NCI-H187 treated with DMSO at 0.1 percent for 48 hours (cell line): ENCODE measurements at regions not wholly inside any gene's neighbourhood (a gene's known extent, or its start where the extent isn't known, plus 50 kb on each side); places are given as distances from the start of the nearest gene placed in this dataset.
A peak's percentile ranks its signal among the peaks of the same experiment; 100 is the strongest.

Experiments used
- DNase-seq: peaks from one replicate; lab custom pipeline; 2025; lab: John Stamatoyannopoulos, UW

- peak; percentile 30 for DNase-seq
Measured at GRCh38 chr12:107402041-107403022, 283.3 kb upstream of the PWP1 start.

DNA sequence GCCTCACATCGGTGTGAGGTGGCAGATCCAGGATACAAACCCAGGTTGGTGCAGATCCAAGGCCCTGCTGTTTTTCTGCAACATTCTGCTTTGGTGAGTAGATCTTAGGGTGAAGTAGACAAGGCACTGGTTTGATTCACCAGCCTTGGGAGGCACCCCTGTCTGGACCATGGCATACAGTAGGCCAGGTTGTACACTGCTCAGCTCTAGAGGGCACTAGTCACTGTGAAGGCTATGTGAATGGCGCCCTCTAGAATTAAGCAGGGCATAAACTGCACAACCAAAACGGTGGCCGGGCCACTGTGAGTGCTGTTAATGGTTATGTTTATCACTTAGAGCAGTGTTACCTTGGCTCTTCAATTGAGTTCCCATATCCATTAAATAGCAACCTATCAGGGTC is 280.6 kb upstream of the PWP1 start:
- no peak for DNase-seq

- no peak for DNase-seq
Measured at GRCh38 chr12:107405436-107405835, 280.2 kb upstream of the PWP1 start.

- DNase-seq, result no peak
Measured at GRCh38 chr12:107406932-107407331, 278.7 kb upstream of the PWP1 start.

GRCh38 chr12:107411792-107412535 is 273.6 kb upstream of the PWP1 start:
- no peak for DNase-seq

GRCh38 chr12:107415071-107415470 is 270.5 kb upstream of the PWP1 start:
- no peak for DNase-seq

GRCh38 chr12:107415834-107416233 is 269.8 kb upstream of the PWP1 start:
- no peak for DNase-seq

- DNase-seq, result no peak
Measured at GRCh38 chr12:107417004-107417403, 268.6 kb upstream of the PWP1 start.

- no peak for DNase-seq
Measured at GRCh38 chr12:107418981-107419380, 266.6 kb upstream of the PWP1 start.

DNA sequence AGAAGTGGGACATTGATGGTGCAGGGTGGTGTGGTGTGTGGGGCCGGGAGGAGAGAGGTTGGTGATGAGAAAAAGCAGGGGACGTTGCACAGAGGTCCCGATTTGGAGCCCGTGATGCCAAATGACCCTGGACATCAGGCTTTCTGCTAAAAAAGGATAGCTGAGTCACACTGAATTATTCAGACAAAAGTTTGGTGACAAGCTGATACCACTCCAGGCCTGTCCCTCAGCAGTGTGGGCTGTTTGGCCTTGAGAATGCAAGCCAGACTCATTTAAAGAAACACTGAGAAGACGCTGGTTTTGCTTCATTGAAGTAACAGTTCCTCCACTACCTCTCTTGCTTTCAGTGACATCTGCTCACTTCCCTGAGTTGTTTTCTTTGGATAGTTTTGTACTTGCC is 262.1 kb upstream of the PWP1 start:
- DNase-seq, result no peak

- peak; percentile 17 for DNase-seq
Measured at GRCh38 chr12:107429006-107429705, 256.4 kb upstream of the PWP1 start.

GRCh38 chr12:107431942-107432341 is 253.7 kb upstream of the PWP1 start:
- DNase-seq, result no peak

DNA sequence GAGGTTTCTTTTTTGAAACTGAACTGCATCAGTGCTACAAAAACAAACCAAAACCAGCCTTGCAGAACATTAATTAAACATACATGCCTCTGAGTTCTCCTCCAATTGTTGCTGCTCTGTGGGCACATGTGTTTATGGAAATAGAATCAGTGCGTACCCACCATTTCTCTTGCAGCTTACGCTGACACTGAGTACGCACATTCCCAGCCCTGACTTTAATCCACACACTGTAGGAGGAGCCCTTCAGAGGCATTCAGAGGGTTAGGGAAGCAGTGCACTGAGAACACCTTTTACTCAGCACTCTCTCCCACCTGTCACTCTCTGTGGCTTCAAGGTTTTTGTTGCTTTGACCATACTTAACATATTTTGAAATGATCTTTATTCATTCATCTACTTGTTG is 250.5 kb upstream of the PWP1 start:
- DNase-seq, result no peak

GRCh38 chr12:107435520-107435919 is 250.1 kb upstream of the PWP1 start:
- no peak for DNase-seq

DNA sequence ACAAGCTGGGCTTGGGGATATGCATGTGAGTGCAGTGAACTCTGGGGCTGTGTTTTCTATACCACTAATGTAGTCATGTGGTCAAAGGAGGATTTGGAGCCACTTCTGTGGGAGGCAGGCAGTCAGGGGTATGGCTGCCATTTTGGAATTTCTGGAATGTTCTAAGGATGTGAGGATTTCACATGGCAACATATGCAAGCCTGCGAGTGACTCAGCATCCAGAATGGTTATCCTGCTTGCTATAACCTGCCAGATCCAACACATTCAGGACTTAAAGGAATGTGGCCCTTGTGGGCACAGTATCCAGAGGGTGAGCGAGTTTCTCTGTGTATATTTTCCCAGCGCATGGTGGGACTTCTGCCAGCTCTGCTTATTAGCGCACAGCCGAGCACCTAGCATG is 249.2 kb upstream of the PWP1 start:
- DNase-seq, result no peak

DNA sequence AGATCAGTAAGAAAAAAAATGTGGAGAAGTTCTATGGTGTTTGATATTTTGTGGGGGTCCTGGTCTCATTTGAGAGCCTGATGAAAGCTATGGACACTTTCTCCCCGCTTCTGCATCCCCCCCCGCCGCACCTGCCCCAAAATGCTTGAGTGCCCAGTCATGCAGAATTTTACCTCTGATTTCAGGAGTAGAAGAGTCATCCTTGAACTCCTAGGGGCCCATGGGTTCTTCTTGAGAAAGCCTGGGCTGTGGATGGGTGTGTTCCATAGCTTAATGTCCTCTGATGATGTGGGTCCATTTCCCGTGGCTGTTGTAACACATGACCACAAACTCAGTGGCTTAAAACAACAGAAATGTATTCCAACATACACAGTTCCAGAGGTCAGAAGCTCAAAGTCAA is 248.8 kb upstream of the PWP1 start:
- no peak for DNase-seq

DNA sequence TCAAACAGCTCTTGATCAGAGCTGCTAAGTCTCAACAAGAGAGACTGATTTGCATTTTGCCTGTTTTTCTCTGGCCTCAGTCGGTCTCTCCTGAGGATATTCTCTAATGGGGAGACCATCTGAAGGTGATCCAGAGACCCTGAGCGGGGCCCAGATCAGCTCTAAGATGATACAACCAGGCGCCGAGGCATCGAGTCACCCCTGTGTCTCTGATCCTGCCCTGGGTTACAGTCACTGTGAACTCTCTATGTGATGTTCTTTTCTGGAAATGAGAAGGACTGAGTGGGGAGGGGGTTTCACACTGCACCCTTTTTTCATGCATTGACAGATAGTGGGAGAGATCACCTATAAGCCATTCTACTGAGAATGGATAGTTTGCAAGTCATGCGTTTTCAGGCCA is 247.6 kb upstream of the PWP1 start:
- no peak for DNase-seq

- no peak for DNase-seq
Measured at GRCh38 chr12:107439026-107439738, 246.4 kb upstream of the PWP1 start.

- DNase-seq, result no peak
Measured at GRCh38 chr12:107440606-107441005, 245.0 kb upstream of the PWP1 start.

- no peak for DNase-seq
Measured at GRCh38 chr12:107441665-107442300, 243.8 kb upstream of the PWP1 start.

DNA sequence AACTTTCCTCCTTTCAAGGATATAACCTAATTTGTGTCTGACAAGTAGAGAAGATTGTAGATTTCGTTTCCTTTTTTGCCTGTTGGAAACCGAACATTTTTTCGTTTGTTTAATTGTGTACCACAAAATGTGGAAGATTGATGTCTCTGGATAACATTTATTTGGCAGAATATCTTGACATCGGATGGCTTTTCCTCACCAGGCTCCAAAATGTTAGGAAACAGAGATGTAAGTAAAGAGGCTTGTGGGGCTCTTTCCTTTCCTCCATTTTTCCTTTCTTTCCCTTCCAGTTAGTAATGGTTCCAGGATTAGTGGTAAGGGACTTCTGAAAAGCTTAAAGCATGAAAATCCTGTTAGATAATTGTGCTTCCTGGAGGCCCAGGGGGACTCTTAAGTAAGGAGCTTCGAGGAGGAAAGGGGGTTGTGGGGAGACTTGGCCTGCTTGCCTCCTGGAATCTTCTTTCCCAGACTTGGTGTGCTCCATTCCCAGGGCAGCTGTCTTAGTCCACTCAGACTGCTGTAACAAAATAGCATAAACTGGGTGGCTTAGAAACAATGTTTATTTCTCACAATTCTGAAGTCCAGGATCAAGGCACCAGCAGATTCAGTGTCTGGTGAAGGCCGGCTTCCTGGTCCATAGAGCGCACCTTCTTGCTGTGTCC is 243.1 kb upstream of the PWP1 start:
- no peak for DNase-seq
